NCI-H345 (cell line): ENCODE measurements at regions not wholly inside any gene's neighbourhood (a gene's known extent, or its start where the extent isn't known, plus 50 kb on each side); places are given as distances from the start of the nearest gene placed in this dataset.
"Not testable (repeated sequence)": the region's sequence is repeated elsewhere in the genome, so short reads cannot be mapped to it uniquely, and the experiment has no call there.

ENCODE experiments used
- DNase-seq: peaks from one replicate; lab custom pipeline; 2025; lab: John Stamatoyannopoulos, UW

DNA sequence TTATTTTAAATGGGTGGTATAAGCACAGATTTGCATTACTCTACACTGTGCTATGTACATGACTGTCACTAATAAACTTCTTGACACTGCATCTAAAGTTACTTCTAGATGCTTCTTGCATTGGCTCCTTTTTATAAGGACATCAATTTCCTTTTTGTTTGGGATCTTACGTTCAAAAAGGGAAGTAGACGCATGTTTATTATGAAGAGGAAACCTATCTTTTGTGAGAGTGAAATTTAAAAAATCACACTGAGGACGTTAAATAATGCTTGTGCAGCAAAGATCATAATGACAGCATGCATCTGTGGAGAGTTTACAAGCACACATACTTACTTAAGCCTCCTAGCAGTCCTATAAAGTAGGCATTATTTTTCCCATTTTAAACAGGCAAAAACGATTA lies 479.5 kb downstream of the CD83 start:
- no peak for DNase-seq

DNA sequence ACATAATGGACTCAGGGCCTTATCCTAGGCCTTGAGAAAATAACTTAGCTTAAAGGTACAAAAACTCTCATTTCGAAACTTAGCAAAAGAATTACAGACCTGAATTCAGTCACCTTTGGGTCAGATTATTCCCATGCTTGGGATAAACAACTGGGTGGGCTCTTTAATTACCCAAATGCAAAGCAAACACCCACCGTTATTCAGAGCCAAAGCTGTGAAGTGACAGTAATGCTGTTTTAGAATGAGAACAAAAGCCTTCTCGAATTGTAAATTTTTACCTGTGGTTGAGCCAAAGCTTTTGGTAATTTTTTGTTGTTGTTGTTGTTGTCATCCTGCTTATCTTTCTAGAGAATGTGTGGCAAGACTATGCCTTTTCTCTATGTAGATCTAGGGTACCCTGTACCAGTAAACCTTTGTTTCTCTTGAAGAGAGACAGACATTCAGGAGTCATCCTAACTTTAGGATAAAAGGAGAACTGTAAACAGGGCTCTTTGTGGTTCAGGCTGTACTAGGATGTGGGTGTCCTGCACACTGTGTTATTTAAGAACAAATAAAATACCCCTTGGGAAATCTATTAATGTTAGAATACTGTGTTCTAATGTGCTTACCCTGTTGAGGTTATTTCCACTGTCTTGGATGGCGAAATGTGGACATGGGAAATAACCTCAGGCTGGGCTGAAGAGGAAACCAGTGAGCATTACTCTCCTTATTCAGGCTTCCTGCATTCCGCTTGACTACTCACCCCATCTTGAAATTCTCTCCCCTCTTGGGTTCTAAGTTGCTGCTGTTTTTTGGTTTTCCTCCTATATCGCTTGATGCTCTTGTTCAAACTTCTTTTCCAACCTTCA lies 480.7 kb downstream of the CD83 start:
- no peak for DNase-seq

DNA sequence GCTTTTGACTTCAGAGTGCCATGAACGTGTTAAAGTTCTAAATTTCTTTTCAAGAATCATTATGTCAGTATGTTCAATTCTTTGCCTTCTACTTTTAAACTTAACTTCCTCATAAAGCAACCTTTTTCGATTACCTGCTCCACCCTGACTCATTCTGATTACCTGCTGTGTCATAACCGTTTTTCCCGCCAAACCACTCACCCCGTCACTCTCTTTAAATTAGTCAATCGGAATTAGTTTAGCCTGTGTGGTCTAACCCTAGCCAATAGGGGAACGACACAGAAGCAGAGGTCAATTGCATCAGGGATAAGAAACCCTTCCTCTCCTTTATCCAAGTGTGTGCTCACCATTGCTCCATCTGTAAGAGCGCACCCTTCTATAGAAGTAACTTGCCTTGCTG lies 482.7 kb downstream of the CD83 start:
- DNase-seq, result not testable (repeated sequence)

DNA sequence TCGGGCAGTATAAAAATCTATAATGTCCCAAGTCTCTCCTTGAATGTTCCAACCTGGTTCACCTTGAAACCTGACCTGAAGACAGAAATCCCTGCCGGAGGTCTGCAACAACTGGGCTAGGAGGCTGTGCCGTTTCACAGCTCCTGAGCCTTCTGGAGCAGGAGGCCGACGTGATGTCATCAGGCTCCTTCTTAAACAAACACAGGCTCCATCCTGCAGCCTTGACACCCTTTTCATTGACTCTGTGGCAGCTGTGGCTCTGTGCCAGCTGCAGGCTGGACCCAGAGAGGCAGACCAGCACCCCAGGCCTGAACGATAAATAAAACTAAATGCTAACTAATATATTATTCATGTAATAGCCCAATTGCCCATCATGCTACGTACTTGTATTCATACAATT lies 483.9 kb downstream of the CD83 start:
- peak; percentile 46 for DNase-seq

DNA sequence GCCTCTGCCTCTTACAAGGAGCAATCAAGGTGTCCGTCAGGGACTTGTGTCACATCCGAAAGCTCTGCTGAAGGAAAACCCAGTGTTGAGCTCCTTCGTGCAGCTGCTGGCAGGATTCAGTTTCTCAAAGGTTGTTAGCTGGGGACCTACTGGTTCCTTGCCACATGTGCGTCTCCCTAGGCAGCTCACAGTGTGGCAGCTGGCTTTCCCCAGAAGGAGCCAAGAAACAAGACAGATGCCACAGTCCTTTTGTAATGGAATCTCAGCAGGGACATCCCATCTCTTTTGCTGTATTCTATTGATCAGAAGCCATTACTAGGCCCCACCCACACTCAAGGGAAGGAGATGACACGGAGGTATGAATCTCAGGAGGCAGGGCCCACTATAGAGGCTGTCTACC lies 488.8 kb downstream of the CD83 start:
- DNase-seq, result no peak

DNA sequence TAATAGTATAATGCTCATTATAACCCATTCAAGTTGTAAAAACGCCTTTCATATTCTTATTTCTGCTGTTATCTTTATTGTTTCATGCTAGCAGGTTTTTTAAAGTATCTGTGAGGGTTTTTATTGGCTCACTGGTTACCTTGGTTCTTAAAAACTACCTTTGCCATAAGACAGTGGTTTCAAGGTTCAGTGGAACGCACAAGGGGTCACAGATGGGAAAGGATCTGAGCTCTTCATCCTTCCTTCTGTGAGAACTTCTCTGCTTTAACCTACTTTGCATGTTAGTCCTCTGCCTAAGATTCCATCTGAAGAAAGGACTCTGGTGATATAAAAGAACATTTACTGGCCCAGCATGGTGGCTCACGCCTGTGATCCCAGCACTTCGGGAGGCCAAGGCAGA lies 492.6 kb downstream of the CD83 start:
- no peak for DNase-seq

DNA sequence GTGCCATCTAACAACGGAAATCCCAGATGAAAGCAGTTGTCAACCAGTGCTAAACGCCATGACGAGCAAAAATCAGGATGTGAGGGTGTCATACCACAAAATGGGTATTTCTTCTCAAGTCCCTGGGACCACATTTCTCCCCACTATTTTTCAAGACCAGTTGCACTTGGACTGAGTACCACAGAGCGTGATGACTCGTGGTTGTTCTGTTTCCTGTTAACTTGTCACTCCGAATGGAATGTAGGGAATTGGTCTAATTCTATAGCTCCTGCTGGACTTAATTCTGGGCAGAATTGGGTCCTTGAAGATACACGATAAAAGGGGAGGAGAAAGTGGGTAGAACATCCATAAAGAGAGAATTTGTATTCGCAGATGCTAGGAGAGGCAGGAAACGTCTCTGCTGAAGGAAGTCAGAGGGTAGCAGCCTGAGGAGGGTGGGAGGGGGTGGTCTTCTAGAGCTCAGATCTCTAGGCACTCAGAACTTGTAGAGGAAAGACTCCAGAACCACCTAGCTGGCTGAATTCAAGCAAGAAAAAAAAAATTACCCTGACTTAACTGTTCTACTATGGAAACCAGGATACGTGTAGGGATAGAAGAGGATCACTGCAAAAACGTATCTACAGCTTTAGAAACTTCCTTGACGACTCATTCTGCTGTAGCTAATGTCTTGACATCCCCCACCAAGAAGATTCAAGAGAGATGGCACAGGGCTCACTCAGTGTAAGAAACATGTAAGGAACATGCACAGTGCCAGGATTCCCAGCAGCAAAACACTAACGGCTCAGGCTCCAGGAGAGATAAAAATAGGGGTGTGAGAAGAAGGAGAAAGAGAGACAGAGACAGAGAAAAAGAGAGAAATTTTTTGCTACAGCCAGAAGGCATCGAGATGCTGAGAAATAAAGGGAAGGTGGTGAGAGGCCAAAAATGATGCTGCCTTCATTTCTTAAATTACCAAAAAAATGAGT lies 494.7 kb downstream of the CD83 start:
- no peak for DNase-seq

DNA sequence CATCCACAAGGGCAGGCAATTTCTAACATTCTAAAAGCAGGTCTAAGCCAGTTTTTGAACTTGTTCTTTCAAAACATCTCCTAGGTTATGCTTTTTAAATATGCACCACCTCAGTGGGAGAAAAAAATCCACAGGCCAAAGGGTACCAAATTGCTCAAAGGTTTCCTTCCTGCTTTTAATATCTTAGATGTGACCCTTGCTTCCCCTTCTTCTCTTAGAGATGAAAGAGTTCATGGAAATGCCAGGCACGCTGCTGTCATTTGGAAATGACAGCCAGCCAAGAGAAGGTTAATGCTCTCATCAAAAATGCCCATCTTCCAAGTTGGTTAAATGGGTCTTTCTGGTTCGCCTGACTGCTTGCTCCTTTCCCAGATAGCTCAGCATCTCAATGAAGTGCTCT lies 497.1 kb downstream of the CD83 start:
- no peak for DNase-seq

DNA sequence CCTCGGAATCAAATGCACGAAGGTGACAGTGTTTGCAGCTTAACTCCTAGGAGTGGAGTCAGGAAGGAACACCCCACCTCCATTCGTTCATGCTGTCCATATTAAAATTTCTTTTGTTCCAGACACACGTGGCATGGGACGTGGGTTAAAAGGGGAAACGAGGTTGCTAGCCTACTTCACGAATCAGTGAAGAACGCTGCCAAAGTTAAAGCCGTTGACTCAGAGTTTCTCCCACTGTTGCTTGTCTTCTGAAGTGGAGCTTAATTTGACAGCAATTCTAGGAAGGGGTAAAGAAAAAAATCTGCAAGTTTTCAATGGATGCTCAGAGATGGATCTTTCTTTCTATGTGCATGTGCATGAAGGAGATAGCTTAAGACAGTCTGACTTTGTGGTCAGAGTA lies 499.1 kb downstream of the CD83 start:
- DNase-seq, result no peak

DNA sequence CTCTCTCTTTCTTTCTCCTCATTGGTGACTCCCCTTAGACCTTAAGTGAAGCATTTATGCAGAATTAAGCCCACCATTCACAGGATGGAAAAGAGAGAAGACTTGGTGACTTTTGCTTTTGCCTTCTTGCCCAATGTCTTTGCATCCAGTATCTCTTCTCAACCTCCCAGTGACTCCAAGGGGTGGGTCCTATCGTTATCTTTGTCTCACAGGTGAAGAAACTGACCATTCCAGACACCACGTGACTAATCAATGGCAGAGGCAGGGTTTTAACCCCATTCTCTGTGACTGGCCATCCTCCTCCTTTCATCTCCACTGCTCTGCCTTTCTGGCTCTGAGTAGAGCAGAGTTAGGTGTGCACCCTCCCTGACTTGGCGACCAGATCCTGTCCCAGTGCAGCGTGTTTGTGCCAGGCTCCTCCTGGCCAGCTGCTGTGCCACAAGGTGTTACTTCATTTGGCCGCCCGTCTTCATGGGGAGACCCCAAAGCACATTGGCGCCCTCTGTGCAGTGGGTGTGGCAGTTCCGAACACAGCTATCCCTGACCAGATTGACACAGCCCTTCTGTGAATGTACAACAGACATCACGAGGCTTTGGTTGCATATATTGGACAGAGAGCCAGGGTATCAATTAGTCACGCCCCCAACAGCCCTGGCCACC lies 501.3 kb downstream of the CD83 start:
- no peak for DNase-seq

DNA sequence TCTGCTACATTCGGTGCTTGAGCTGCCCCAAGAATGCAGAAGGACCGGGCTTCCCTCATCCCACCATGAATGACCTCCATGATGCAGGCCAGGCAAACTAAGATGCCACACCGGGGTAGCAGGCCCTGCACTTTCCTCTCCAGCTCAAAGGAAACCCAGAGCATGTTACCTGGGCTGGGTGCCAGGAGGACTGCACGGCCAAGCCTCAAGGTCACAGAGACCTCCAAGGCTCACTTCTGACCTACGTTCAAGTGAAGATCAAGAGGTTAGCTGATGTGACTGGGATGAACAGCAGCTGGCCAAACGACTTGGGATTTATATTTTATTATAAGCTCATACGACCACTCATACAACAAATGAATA lies 501.8 kb downstream of the CD83 start:
- DNase-seq, result no peak

DNA sequence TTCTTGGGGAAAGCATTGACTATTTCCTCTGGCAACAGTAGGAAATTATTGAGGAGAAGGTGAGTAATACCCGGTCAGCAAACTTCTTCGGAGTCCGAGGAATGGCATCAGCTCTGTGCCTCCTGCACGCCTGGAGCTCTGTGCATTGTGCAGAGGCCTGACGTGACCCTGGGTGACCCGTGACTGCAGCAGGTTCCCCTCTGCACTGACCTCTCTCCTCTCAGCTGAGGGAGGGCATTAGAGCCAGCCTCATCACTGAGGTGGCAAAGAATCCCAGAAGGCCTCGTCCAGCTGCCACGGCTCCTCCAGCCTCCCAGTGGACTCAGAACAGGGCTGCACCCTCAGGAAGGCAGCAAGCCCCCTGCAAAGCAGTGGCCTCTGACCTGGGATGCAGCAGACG lies 502.9 kb downstream of the CD83 start:
- DNase-seq, result no peak

DNA sequence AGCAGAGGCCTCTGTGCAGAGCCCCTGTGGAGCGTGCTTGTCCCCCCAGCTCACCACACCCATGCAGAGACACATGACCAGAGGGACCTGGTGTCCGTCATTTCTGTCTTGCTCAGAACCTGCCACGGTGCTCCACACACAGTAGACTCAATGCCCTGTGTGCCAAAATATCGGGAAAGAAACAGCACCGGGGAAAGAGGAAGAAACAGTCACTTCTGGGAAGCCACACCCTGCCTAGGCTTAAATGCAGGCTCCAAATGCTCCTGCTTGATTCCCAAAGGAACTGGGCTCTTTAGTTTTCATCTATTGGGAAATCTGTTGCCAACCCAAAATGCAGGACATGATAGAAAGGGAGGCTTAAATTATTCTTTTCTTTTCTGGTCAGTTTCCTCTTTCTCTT lies 503.9 kb downstream of the CD83 start:
- DNase-seq, result no peak

DNA sequence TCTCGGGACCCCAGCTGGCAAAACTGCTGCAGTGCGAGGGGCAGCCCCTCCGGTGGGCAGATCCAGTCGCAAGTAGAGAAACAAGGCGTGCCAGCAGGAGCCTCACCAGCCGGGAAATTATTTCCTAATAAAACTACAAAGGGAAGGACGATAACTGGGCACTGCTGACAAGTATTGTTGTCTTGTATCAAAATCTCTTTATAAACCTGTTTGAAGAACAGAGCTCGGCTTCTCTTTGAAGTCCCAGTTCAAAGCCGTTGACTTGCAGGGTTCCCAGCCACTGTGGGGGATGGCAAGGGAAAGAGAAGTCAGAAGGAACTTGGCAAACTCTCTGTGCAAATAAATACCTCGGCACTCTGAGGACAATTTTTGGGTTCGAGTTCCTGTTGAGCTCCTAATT lies 504.5 kb downstream of the CD83 start:
- no peak for DNase-seq

DNA sequence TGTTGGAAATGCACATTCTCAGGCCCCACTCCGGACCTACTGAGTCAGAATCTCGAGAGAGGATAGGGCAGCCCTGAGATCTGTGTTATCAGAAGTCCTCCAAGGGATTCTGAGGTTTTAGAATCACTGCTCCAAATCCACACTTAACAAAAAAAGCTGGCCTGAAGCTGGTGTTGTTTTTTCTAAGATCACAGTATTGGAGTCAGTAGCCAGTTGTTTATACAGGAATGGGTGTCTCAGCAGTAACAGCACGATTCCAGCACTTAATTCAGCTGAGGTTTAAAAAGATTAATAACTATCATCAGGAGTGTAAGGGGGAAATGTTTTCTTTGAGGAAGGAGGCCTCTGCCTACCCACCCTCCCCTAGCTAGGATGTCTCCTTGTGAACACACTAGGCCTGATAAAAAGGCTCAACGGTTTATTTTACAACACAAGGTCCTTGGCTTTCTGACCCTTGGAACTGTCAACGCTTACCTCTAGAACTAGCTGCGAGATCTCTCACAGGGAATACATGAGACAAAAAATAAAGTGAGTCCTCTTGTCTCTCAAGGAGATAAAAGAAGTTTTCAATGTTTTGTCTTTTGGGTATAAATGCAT lies 505.4 kb downstream of the CD83 start:
- no peak for DNase-seq

DNA sequence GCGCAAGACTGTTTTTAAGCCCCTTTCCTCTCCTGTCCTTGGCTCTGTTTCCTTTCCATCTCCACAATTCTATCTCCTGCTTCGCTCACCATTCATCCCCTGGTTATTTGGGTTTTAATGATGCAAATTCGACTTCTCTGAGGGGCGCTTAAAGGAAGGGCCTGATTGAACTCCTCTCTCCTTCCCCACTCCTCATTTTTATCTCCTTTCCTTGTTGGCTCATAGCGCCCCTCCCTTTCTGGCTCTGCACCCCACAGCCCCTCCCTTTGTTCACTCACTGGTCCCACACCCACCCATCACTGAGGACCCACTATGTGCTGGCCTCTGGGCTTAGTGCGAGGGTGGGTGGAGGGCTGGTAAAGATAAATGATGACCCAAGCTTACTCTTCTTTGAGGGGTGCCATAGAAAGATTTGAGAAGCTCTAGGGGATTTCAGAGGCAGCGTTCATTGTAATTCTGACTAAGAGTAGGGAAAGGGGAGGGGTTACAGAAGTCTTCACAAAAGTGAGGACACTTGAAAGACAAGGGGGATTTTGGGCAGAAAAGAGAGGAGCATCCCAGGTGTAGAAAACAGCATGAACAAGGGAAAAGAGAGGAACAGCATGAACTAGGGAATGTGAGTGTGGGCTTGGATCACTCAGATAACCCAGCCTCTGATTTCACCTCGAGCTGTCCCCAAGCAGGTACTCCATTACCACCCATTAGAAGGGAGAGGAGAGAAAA lies 507.8 kb downstream of the CD83 start:
- no peak for DNase-seq

DNA sequence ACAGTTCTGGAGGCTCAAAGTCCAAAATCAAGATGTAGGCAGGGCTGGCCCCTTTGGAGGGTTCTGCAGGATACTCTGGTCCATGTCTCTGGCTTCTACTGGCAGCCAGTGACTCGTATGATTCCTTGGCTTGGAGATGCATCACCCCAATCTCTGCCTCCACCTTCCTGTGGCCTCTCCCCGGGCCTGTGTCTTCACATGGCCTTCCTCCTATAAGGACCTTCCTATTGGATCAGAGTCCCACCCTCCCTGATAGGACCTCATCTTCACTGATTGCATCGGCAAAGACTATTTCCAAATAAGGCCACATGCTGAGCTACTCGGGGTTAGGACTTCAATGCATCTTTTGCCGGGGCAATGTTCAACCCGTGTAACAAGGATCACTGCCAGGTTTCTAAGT lies 509.0 kb downstream of the CD83 start:
- DNase-seq, result no peak

DNA sequence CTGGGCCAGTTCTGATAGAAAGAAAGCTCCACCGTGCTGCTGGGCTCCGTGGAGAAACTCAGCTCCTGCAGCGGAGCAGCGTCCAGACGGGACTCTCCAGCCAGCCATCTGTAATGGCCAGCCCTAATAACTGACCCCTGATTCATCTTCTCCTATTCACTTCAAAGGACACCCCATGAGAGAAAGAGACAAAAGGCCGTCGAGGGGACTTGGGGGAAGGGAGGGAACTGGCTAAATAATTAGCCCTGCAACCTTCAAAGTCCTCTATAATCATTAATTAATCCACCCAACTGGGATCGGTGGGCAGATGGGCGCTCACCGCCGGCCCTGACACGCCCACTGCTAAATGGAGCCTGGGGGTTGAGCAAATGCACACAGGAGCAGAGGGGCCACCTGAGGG lies 512.4 kb downstream of the CD83 start:
- no peak for DNase-seq

DNA sequence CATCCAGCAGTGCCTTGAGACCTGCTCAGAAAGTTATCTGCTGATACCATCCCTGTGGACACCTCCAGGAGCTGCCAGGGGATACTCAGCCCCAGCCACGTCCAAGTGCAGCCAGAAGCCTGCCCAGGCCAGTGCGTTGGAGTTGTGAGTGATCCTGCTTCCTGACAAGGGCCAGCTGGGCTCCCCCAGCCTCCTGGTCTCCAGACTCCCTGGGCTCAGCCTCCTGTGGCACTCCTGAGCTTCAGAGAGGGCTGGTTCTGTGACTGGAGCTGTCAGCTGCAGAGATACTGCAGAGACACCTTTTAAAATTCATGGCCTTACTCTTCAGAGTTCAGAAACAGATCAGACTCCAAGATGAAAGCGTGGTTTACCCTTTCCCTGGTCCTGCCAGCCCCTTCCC lies 515.9 kb downstream of the CD83 start:
- no peak for DNase-seq

DNA sequence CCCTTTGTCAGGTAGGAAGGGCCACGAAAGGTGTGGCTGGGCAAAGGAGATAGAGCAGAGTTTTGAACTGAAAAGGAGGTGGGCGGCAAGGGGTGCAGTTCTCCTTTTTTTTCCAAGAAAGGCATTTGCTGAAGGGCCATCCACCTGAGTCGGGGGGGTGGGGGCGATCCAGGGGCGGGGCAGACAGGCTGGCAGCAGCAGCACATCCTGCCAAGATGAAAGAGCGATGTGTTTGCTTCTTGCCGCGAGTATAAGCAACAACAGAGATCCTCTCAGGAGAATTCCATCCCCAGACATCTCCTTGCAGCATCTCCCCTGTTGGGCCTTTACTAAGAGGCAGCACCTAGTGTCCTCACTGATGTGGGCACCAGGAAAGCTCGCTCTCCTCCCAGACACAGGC lies 516.5 kb downstream of the CD83 start:
- DNase-seq, result no peak

DNA sequence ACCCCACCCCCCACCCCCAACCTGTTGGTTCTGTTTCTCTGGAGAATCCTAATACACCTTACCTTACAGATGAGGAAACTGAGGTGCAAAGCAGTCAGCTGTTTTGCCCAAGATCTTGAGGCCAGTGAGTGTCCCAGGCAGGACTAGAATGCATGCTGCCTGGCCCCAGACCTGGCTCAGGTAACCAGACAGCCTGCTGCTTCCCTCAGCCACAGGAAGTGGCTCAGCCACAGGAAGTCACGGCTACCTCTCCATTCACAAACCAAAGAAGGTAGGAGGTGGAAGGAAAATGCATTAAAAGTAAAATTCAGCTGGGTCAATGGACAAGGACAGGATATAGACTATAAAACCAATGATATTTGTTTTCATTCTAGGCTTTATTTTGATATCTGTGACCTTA lies 517.6 kb downstream of the CD83 start:
- DNase-seq, result no peak
